IPS-15b (cell line): ENCODE measurements at regions not wholly inside any gene's neighbourhood (a gene's known extent, or its start where the extent isn't known, plus 50 kb on each side); places are given as distances from the start of the nearest gene placed in this dataset.
"Not testable (repeated sequence)": the region's sequence is repeated elsewhere in the genome, so short reads cannot be mapped to it uniquely, and the experiment has no call there.

Source experiments
- H3K27me3 ChIP-seq: one replicate; pipeline ENCODE4 v1.6.1; 2013; ENCODE audit warnings: low read length; ENCODE audit not compliant: control insufficient read depth, insufficient read depth
- H3K36me3 ChIP-seq: one replicate; pipeline ENCODE4 v1.6.1; 2013; ENCODE audit warnings: low read length; ENCODE audit not compliant: control insufficient read depth, insufficient read depth
- H3K4me1 ChIP-seq: one replicate; pipeline ENCODE4 v1.6.1; 2013; ENCODE audit warnings: mild to moderate bottlenecking, low read length; ENCODE audit not compliant: control insufficient read depth, insufficient read depth
- H3K4me3 ChIP-seq: one replicate; pipeline ENCODE4 v1.5.1; 2013; ENCODE audit warnings: low read depth, low read length
- H3K9ac ChIP-seq: one replicate; pipeline ENCODE4 v1.6.1; 2013; ENCODE audit warnings: low read depth, mild to moderate bottlenecking, low read length
- H3K9me3 ChIP-seq: one replicate; pipeline ENCODE4 v1.6.1; 2013; ENCODE audit warnings: mild to moderate bottlenecking, low read length; ENCODE audit not compliant: control insufficient read depth, insufficient read depth

DNA sequence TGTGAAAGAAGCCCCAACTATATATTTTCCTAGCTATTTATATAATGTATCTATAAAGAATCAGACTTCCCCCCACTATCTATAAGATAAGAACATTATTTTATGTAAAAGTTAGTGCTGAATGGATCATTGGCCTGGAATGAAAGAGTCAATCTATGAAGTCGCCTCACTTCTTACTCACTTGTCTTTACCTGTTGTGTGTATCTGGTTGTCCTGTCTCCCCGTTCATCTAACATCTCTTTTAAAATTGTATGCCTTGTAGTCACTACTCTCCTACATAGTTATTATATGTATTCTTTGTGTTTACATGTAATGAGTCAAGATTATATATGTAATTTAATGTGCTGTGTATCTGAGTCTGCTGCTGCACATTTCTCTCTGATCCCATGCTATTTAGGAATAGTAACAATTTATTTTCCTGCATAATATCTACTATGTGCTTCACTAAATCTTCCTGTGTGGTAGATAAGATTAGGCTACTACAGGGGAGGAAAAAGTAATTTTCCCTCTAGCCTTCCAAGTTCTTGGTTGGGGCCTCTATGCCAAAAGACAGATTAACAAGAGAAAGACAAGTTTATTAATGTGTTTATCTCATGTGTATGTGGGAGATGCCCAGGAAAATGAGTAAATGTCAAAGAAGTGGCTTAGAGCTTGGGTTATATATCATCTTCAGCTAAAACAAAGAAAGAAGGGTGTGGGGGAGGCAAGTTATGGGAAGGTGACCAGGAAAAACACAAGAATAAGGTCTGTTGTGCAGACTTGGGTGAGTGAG, 77.6 kb upstream of the FRMPD4 start:
- H3K36me3 ChIP-seq = no peaks in the 10 kb centered on the region
- no peaks in the 10 kb centered on the region for H3K9me3 ChIP-seq
- H3K9ac ChIP-seq = no peak overlapping the region
- no peak overlapping the region for H3K4me3 ChIP-seq
- H3K27me3 ChIP-seq = no peaks in the 10 kb centered on the region
- H3K4me1 ChIP-seq = no peaks in the 10 kb centered on the region

- no peaks in the 10 kb centered on the region for H3K9me3 ChIP-seq
- no peaks in the 10 kb centered on the region for H3K4me1 ChIP-seq
- H3K27me3 ChIP-seq = no peaks in the 10 kb centered on the region
- no peak overlapping the region for H3K9ac ChIP-seq
- H3K4me3 ChIP-seq = no peak overlapping the region
- no peaks in the 10 kb centered on the region for H3K36me3 ChIP-seq
Measured at GRCh38 chrX:12065251-12065650, 73.0 kb upstream of the FRMPD4 start.

DNA sequence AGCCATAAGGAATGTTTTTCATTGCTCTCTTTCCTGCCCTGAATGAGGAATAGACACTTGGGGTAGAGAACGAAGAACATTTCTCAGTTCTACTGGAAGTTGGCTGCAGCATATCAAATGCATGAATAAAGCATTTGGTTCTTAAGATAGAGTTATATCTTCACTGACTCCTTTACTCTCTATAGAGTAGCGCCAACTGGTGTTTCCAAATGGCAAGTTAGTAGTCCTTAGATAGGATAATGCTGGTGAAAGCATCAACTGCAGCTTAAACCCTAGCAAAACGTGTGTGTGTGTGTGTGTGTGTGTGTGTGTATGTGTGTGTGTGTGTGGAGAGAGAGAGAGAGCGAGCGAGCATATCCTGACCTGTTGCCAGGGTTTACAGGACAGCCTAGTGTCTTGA, 62.2 kb upstream of the FRMPD4 start:
- Histone ChIP-seq H3K9ac (no peak overlapping the region), H3K9me3 (no peaks in the 10 kb centered on the region), H3K4me3 (no peak overlapping the region), H3K27me3 (no peaks in the 10 kb centered on the region), H3K36me3 (no peaks in the 10 kb centered on the region), H3K4me1 (peaks cover 11% of the 10 kb centered on the region)

GRCh38 chrX:12080265-12080664, 58.0 kb upstream of the FRMPD4 start:
- peaks cover 5% of the 10 kb centered on the region for H3K9me3 ChIP-seq
- no peaks in the 10 kb centered on the region for H3K36me3 ChIP-seq
- no peak overlapping the region for H3K9ac ChIP-seq
- peaks cover 13% of the 10 kb centered on the region for H3K4me1 ChIP-seq
- no peaks in the 10 kb centered on the region for H3K27me3 ChIP-seq
- no peak overlapping the region for H3K4me3 ChIP-seq

DNA sequence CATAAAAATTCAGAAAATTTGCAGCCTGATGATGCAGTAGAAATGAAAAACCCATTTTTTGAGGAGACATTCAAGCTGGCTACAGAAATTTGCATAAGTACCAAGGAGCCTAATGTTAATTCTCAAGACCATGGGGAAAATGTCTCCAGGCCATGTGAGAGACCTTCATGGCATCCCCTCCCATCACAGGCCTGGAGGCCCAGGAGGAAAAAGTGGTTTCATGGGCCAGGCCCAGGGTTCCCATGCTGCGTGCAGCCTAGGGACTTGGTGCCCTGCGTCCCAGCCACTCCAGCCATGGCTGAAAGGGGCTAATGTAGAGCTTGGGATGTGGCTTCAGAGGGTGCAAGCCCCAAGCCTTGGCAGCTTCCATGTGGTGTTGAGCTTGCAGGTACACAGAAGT, 55.3 kb upstream of the FRMPD4 start:
- H3K4me3 ChIP-seq, H3K9ac ChIP-seq, H3K9me3 ChIP-seq, H3K36me3 ChIP-seq, H3K27me3 ChIP-seq: not testable (repeated sequence)
- peaks cover 13% of the 10 kb centered on the region for H3K4me1 ChIP-seq
